KMS-11 (cell line): ENCODE measurements at regions not wholly inside any gene's neighbourhood (a gene's known extent, or its start where the extent isn't known, plus 50 kb on each side); places are given as distances from the start of the nearest gene placed in this dataset.

Experiments
- H2AFZ ChIP-seq: fragments of 200-600 bp; sonication (generic); 2 replicates; pipeline ENCODE4 v1.6.1; 2016; ENCODE audit warnings: antibody characterized with exemption, mixed run types, low read depth
- H3K27ac ChIP-seq: fragments of 200-600 bp; sonication (generic); 2 replicates; pipeline ENCODE4 v1.6.1; 2016; ENCODE audit warnings: mild to moderate bottlenecking, mixed run types
- H3K27me3 ChIP-seq: fragments of 200-600 bp; sonication (generic); 2 replicates; pipeline ENCODE4 v1.6.1; 2017; ENCODE audit warnings: mild to moderate bottlenecking, low read depth, mixed run types, moderate library complexity; ENCODE audit not compliant: insufficient read depth
- H3K36me3 ChIP-seq: fragments of 200-600 bp; sonication (generic); 2 replicates; pipeline ENCODE4 v1.6.1; 2017; ENCODE audit warnings: mild to moderate bottlenecking, mixed run types; ENCODE audit not compliant: insufficient read depth
- H3K4me1 ChIP-seq: fragments of 200-600 bp; sonication (generic); 2 replicates; pipeline ENCODE4 v1.6.1; 2016; ENCODE audit warnings: mild to moderate bottlenecking, low read depth, mixed run types; ENCODE audit not compliant: poor library complexity, severe bottlenecking
- H3K4me2 ChIP-seq: fragments of 200-600 bp; sonication (generic); 2 replicates; pipeline ENCODE4 v1.7.0; 2016; ENCODE audit warnings: mild to moderate bottlenecking, mixed run types
- H3K4me3 ChIP-seq: fragments of 200-600 bp; sonication (generic); IDR thresholded peaks from 2 replicates; pipeline ENCODE4 v1.6.1; 2017; ENCODE audit warnings: low read depth, low read length, mixed read lengths; ENCODE audit not compliant: insufficient read depth
- H3K79me2 ChIP-seq: fragments of 200-600 bp; sonication (generic); 2 replicates; pipeline ENCODE4 v1.6.1; 2016; ENCODE audit warnings: low read depth, mixed run types; ENCODE audit not compliant: insufficient read depth
- H3K9ac ChIP-seq: fragments of 200-600 bp; sonication (generic); 2 replicates; pipeline ENCODE4 v1.6.1; 2016; ENCODE audit warnings: mild to moderate bottlenecking, mixed run types
- H4K20me1 ChIP-seq: fragments of 200-600 bp; sonication (generic); 2 replicates; pipeline ENCODE4 v1.6.1; 2016; ENCODE audit warnings: mild to moderate bottlenecking, mixed run types; ENCODE audit not compliant: insufficient read depth
- CTCF ChIP-seq: fragments of 200-600 bp; sonication (generic); conservative IDR thresholded peaks from 2 replicates; pipeline ENCODE4 v1.6.1; 2017; ENCODE audit warnings: low read depth, mild to moderate bottlenecking, antibody characterized with exemption, low read length, moderate library complexity, mixed read lengths

GRCh38 chr17:79294459-79295071 lies 219.9 kb downstream of the ENGASE start:
- Histone ChIP-seq H3K27ac (no peak overlapping the region), H3K4me2 (no peak overlapping the region), H2AFZ (no peak overlapping the region), H3K79me2 (no peaks in the 10 kb centered on the region), H3K27me3 (peaks cover 75% of the 10 kb centered on the region), H3K4me3 (no peak overlapping the region), H4K20me1 (no peaks in the 10 kb centered on the region), H3K4me1 (no peaks in the 10 kb centered on the region), H3K9ac (no peak overlapping the region), H3K36me3 (no peaks in the 10 kb centered on the region)
- TF ChIP-seq CTCF, result no peak

- peaks cover 74% of the 10 kb centered on the region for H3K27me3 ChIP-seq
- TF ChIP-seq CTCF, result no peak
Measured at GRCh38 chr17:79292501-79292900, 217.9 kb downstream of the ENGASE start.

GRCh38 chr17:79291391-79291790 lies 216.8 kb downstream of the ENGASE start:
- peaks cover 77% of the 10 kb centered on the region for H3K27me3 ChIP-seq

More at GRCh38 chr17:79292501-79292900, 217.9 kb downstream of the ENGASE start:
- Histone ChIP-seq H3K27ac (no peak overlapping the region), H3K79me2 (no peaks in the 10 kb centered on the region), H4K20me1 (no peaks in the 10 kb centered on the region), H3K36me3 (no peaks in the 10 kb centered on the region), H3K4me3 (no peak overlapping the region), H3K9ac (no peak overlapping the region), H3K4me1 (no peaks in the 10 kb centered on the region), H3K4me2 (no peak overlapping the region), H2AFZ (no peak overlapping the region)

GRCh38 chr17:79290726-79291125 lies 216.1 kb downstream of the ENGASE start:
- Histone ChIP-seq H3K79me2 (no peaks in the 10 kb centered on the region), H3K27me3 (peaks cover 77% of the 10 kb centered on the region)
- TF ChIP-seq CTCF, result no peak

More at GRCh38 chr17:79291391-79291790, 216.8 kb downstream of the ENGASE start:
- TF ChIP-seq CTCF, result no peak
- no peaks in the 10 kb centered on the region for H3K4me1 ChIP-seq
- no peaks in the 10 kb centered on the region for H3K79me2 ChIP-seq
- no peak overlapping the region for H2AFZ ChIP-seq
- no peaks in the 10 kb centered on the region for H4K20me1 ChIP-seq
- H3K4me2 ChIP-seq, result no peak overlapping the region
- no peak overlapping the region for H3K27ac ChIP-seq
- H3K9ac ChIP-seq, result no peak overlapping the region
- no peak overlapping the region for H3K4me3 ChIP-seq
- H3K36me3 ChIP-seq, result no peaks in the 10 kb centered on the region

More at GRCh38 chr17:79290726-79291125, 216.1 kb downstream of the ENGASE start:
- Histone ChIP-seq H3K9ac (no peak overlapping the region), H3K27ac (no peak overlapping the region), H4K20me1 (no peaks in the 10 kb centered on the region), H3K4me2 (no peak overlapping the region), H3K4me1 (no peaks in the 10 kb centered on the region), H3K36me3 (no peaks in the 10 kb centered on the region), H2AFZ (no peak overlapping the region), H3K4me3 (no peak overlapping the region)
